ENCODE measurements at regions not wholly inside any gene's neighbourhood (a gene's known extent, or its start where the extent isn't known, plus 50 kb on each side); places are given as distances from the start of the nearest gene placed in this dataset.

- Histone ChIP-seq H2BK15ac (ENCODE audit: low read length) (no peak overlapping the region), H2AFZ (ENCODE audit: low read length) (no peak overlapping the region), H3K36me3 (ENCODE audit: control insufficient read depth in 2 of 4, insufficient read depth in 4 of 4, low read length in 3 of 4) (no peaks in the 10 kb centered on the region), H3K27ac (ENCODE audit: low read depth, low read length) (no peak overlapping the region), H3K18ac (ENCODE audit: extremely low read depth, low read length) (no peak overlapping the region), H3K4me1 (replicated peaks in 1 of 4; ENCODE audit: control insufficient read depth in 3 of 4, insufficient read depth in 4 of 4, low read length in 3 of 4) (no peaks in the 10 kb centered on the region), H3K9ac (replicated peaks in 1 of 4; ENCODE audit: extremely low read depth in 1 of 4, low read depth in 3 of 4, low read length in 3 of 4) (no peak overlapping the region), H2AK5ac (ENCODE audit: low read depth, low read length) (no peak overlapping the region), H3K23me2 (ENCODE audit: low read depth, low read length) (no peaks in the 10 kb centered on the region), H3K56ac (replicated peaks; ENCODE audit: insufficient read length, low read depth, low read length) (no peak overlapping the region), H2BK12ac (ENCODE audit: low read depth, low read length) (no peak overlapping the region), H4K91ac (replicated peaks; ENCODE audit: insufficient read length, low read length) (no peak overlapping the region), H2BK120ac (replicated peaks; ENCODE audit: low read depth, low read length) (no peak overlapping the region), H3K4me2 (ENCODE audit: insufficient read depth in 1 of 2, low read depth in 2 of 2, low read length in 2 of 2) (no peak overlapping the region), H3K9me3 (ENCODE audit: insufficient read depth in 2 of 2, low read depth in 1 of 2, low read length in 1 of 2) (no peaks in the 10 kb centered on the region), H4K5ac (ENCODE audit: insufficient read length, low read depth, low read length) (no peak overlapping the region), H3K4me3 (ENCODE audit: extremely low read depth in 1 of 4, insufficient read depth in 2 of 4, low read depth in 3 of 4, low read length in 4 of 4) (no peak overlapping the region), H3K23ac (ENCODE audit: insufficient read length) (no peak overlapping the region), H3K14ac (ENCODE audit: insufficient read length) (no peak overlapping the region), H3K27me3 (replicated peaks in 1 of 4; ENCODE audit: control insufficient read depth in 3 of 4, extremely low read depth in 1 of 4, insufficient read depth in 3 of 4, low read length in 3 of 4) (no peaks in the 10 kb centered on the region), H2BK20ac (ENCODE audit: low read length) (no peak overlapping the region), H3K79me2 (ENCODE audit: control insufficient read depth in 1 of 2, insufficient read depth in 2 of 2, low read length in 2 of 2) (no peaks in the 10 kb centered on the region), H2BK5ac (ENCODE audit: low read depth, low read length) (no peak overlapping the region), H4K20me1 (replicated peaks in 1 of 2; ENCODE audit: control insufficient read depth in 1 of 2, insufficient read depth in 2 of 2, low read length in 2 of 2) (no peaks in the 10 kb centered on the region), H4K8ac (ENCODE audit: extremely low read depth, insufficient read depth, low read length) (no peak overlapping the region), H3K4ac (replicated peaks; ENCODE audit: insufficient read length, low read depth, low read length) (no peak overlapping the region), H3K79me1 (ENCODE audit: low read depth, low read length) (no peaks in the 10 kb centered on the region)
- POLR2A ChIA-PET (ENCODE audit: partially characterized antibody): no interaction called here
- FAIRE-seq (no peak), DNase-seq (ENCODE audit: low read depth in 1 of 2, low spot score in 2 of 2) (no peak)
- CTCF ChIA-PET (ENCODE audit: partially characterized antibody): no interaction called here
- no peak for TF ChIP-seq RBBP5 (IDR thresholded peaks at IDR 0.05; ENCODE audit: borderline replicate concordance, low read depth, low read length)
- TF ChIP-seq SIN3A (conservative IDR thresholded peaks at IDR 0.05 in 1 of 2, IDR thresholded peaks at IDR 0.05 in 1 of 2; ENCODE audit: low read depth in 1 of 2, low read length in 2 of 2): no peak
- TF ChIP-seq SRF (IDR thresholded peaks at IDR 0.05; ENCODE audit: low read depth, low read length): no peak
- TF ChIP-seq YY1 (IDR thresholded peaks at IDR 0.05; ENCODE audit: low read depth, low read length): no peak
- TF ChIP-seq RFX5 (IDR thresholded peaks at IDR 0.05; ENCODE audit: borderline replicate concordance, low read depth, low read length): no peak
- no peak for TF ChIP-seq NANOG (IDR thresholded peaks at IDR 0.05; ENCODE audit: insufficient read depth, low read depth, low read length, poor library complexity, severe bottlenecking)
- TF ChIP-seq HDAC2 (IDR thresholded peaks at IDR 0.05; ENCODE audit: borderline replicate concordance in 1 of 2, low read depth in 2 of 2, low read length in 2 of 2): no peak
- TF ChIP-seq E2F6 (IDR thresholded peaks at IDR 0.05): no peak
- no peak for TF ChIP-seq HDAC6 (IDR thresholded peaks at IDR 0.05; ENCODE audit: low read depth, low read length)
- no peak for TF ChIP-seq EP300 (IDR thresholded peaks at IDR 0.05; ENCODE audit: borderline replicate concordance in 1 of 2, low read depth in 2 of 2, low read length in 2 of 2)
- TF ChIP-seq RAD21 (IDR thresholded peaks at IDR 0.05 in 1 of 2, conservative IDR thresholded peaks at IDR 0.05 in 1 of 2; ENCODE audit: low read depth in 2 of 2, low read length in 2 of 2): no peak
- no peak for TF ChIP-seq NRF1 (IDR thresholded peaks at IDR 0.05; ENCODE audit: low read depth, low read length)
- TF ChIP-seq ASH2L (IDR thresholded peaks at IDR 0.05; ENCODE audit: low read length): no peak
Measured at GRCh38 chr2:157948856-157949255, 72.7 kb upstream of the ACVR1 start.

All from H1 (cell line).